ENCODE measurements at regions not wholly inside any gene's neighbourhood (a gene's known extent, or its start where the extent isn't known, plus 50 kb on each side); places are given as distances from the start of the nearest gene placed in this dataset.

DNA sequence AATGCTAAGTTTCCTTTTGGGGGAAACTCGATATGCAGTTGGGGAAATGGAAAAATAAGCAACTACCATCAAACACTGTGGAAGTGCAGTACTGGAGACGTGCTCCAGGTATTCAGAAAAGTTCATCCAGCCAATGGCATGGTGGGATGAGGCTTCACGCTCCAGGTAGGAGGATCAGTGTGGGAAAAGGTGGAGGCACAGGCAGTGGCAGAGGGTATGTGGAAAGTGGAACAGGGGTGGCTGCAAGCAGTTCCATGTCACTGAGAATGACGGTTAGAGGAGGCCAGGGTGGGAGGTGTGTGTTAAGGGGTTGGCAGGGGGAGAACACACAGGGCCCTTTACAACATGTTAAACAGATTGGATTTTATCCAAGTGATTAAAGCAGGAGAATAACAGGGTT, 105.1 kb upstream of the NCAM1 start:
- Mint-ChIP-seq H3K4me1 (ENCODE audit: low read depth) (no peaks in the 10 kb centered on the region), H3K9me3 (peaks cover 6% of the 10 kb centered on the region), H3K27ac (no peak overlapping the region), H3K36me3 (ENCODE audit: low read depth) (no peaks in the 10 kb centered on the region), H3K27me3 (peaks cover 9% of the 10 kb centered on the region), H3K4me3 (no peak overlapping the region)

DNA sequence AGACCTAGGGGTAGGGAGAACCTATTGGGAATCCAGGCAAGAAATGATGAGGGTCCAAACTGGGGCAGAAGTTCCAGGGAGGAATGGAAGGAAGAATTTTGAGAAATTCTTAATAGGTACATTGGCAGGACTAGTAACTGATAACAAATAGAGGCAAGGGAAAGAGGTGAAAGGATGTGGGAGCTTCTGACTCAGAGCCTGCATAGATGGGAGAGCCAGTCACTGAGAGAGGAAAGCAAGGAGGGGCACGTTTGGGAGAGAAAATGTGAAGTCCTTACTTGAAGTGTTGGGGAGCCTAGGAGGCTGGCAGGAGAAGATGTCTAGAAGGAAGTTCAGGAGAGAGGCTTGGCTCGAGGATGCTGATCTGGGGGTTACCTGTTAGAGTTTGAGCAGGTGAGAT, 104.6 kb upstream of the NCAM1 start:
- no peaks in the 10 kb centered on the region for H3K4me1 Mint-ChIP-seq (ENCODE audit: low read depth)
- H3K9me3 Mint-ChIP-seq, result peaks cover 7% of the 10 kb centered on the region
- H3K36me3 Mint-ChIP-seq (ENCODE audit: low read depth), result no peaks in the 10 kb centered on the region
- no peak overlapping the region for H3K4me3 Mint-ChIP-seq
- H3K27me3 Mint-ChIP-seq, result peaks cover 5% of the 10 kb centered on the region
- H3K27ac Mint-ChIP-seq, result no peak overlapping the region

DNA sequence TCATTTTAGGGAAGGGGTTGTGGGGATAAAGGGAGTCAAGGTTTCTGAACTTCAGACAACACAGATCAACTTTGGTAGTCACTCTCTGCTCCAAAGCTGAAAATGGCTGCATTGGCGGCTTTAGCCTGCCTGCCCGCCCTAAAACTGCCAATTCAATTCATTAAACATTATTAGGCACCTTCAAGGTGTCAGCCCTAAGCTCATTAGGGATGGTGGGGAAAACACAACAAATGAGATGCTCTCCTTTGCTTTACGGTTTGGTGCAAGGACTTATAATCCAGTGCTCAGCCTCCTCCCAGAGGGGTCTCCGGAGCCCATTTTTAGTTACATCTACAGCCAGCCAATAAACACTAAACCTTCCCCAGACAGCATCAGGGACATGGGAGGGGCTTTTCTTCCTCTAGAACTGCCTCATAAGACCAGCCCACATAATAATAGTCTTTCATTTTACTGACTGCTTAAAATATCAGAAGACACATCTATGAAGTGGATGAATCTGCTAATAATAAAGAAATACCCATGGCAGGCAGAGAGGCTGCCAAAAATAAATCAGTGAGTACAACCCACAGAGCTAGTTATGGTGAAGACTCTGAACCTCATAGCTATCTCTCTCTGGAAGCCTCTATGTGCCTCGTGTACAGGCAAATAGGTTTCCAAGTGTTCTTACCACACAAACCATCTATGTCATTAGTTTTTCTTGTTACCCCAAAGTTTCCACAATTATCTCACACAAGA, 102.8 kb upstream of the NCAM1 start:
- H3K4me3 Mint-ChIP-seq, result no peak overlapping the region
- no peak overlapping the region for H3K27ac Mint-ChIP-seq
- peaks cover 15% of the 10 kb centered on the region for H3K9me3 Mint-ChIP-seq
- no peaks in the 10 kb centered on the region for H3K4me1 Mint-ChIP-seq (ENCODE audit: low read depth)
- no peaks in the 10 kb centered on the region for H3K36me3 Mint-ChIP-seq (ENCODE audit: low read depth)
- H3K27me3 Mint-ChIP-seq, result no peaks in the 10 kb centered on the region

DNA sequence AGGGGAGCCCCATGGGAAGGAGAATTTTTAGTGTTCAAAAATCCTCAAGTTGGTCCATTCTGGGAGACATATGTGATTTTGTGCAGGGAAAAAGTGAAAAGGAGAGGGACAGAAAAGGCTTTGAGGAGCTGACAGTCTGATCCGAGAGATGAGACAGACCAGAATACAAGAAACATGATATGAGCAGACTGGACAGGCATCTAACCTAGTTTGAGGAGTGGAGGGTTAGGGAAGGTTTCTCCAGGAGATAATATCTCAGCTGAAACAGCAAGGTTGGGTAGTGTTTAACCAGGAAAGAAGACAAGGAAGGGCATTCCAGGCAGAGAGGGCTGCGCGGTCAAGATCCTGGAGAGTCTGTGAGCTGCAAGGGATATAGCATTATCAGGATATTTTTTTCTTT, 101.4 kb upstream of the NCAM1 start:
- H3K4me1 Mint-ChIP-seq (ENCODE audit: low read depth), result no peaks in the 10 kb centered on the region
- H3K9me3 Mint-ChIP-seq, result peaks cover 15% of the 10 kb centered on the region
- no peaks in the 10 kb centered on the region for H3K36me3 Mint-ChIP-seq (ENCODE audit: low read depth)
- no peak overlapping the region for H3K27ac Mint-ChIP-seq
- no peak overlapping the region for H3K4me3 Mint-ChIP-seq
- no peaks in the 10 kb centered on the region for H3K27me3 Mint-ChIP-seq

DNA sequence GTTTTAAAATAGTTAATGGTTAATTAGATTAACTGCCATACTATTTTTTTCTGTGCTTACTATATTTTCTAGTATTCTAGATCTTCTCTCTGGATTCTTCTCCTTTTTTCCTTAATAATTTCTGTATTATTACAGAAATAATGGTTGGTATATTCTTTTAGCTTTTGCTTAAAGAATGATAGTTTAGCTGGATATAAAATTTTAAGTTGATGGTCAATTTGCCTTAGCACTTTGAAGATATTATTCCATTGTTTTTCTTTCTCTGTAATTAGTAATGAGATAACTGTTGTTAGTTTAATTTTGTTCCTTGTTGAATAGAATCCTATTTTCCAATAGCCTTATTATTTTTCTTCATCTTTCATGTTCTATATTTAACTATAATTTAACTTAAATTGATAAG, 99.9 kb upstream of the NCAM1 start:
- Mint-ChIP-seq H3K9me3 (peaks cover 15% of the 10 kb centered on the region), H3K27me3 (no peaks in the 10 kb centered on the region), H3K27ac (no peak overlapping the region), H3K4me1 (ENCODE audit: low read depth) (no peaks in the 10 kb centered on the region), H3K36me3 (ENCODE audit: low read depth) (no peaks in the 10 kb centered on the region), H3K4me3 (no peak overlapping the region)

DNA sequence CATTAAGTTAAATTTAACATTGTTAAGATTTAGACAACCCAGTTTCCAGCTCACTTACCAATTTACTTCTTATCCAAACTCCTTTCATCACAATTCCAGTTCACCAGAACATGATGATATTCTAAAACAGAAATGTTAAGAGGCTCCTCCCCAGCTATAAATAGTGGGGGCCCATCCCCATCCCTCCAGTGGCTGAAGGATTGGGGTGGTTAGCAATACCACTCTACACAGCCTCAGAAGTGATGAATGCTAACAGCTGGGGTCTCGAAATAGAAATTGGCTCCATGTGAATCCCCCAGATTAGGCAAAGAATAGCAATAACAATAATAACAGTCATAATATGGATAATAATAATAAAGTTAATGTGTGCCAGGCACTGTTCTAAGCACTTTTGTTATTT, 97.9 kb upstream of the NCAM1 start:
- Mint-ChIP-seq H3K4me1 (ENCODE audit: low read depth) (no peaks in the 10 kb centered on the region), H3K9me3 (peaks cover 15% of the 10 kb centered on the region), H3K36me3 (ENCODE audit: low read depth) (no peaks in the 10 kb centered on the region), H3K4me3 (no peak overlapping the region), H3K27ac (no peak overlapping the region), H3K27me3 (no peaks in the 10 kb centered on the region)

DNA sequence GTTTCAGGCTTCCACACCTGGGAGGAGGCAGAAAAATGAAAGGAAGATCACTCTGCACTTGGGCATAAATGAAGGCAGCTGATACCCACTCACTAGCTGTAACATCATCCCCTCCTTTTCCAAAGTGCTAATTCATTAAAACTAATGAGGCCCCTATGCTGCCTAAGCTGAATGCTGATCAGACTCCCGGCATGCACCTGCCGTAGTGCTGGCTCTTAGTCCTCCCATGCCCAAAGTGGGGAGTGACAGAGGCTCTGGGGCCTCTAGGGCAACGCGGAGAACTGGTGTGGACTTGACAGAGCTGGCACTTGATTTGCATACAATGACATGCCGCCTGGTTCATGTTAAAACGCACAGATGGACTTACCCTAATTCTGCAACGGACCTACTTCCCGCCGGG, 96.5 kb upstream of the NCAM1 start:
- Mint-ChIP-seq H3K36me3 (ENCODE audit: low read depth) (no peaks in the 10 kb centered on the region), H3K27ac (no peak overlapping the region), H3K4me3 (no peak overlapping the region), H3K4me1 (ENCODE audit: low read depth) (no peaks in the 10 kb centered on the region), H3K9me3 (peaks cover 11% of the 10 kb centered on the region), H3K27me3 (no peaks in the 10 kb centered on the region)

DNA sequence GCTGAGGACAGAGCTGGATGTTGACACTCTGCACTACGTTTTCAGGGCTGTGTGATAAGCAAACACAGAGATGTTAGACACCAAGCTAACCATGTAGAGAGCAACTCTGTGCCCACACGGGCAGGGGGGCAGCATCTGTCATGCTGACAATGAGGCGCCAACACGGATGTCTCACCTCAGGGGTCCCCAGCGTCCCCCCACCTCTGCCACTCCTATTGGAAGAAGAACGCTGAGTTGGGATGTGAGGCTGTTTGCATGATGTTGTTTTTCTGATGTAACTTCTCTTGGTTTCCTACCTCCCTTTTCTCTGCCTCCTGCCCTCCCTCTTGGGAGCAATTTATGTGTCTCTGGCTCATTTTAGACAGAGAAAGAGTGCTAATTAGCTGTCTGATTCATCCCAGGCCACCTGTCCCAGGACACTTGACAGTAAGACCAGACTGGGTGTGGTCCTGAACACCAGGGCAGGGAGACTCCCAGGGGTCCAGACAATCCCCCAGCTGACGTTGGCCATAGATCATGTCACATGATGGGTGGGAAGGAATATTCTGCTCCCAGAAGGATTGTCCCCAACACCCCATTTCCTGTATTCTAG, 89.2 kb upstream of the NCAM1 start:
- no peak overlapping the region for H3K4me3 Mint-ChIP-seq
- no peak overlapping the region for H3K27ac Mint-ChIP-seq
- H3K4me1 Mint-ChIP-seq (ENCODE audit: low read depth), result no peaks in the 10 kb centered on the region
- no peaks in the 10 kb centered on the region for H3K9me3 Mint-ChIP-seq
- no peaks in the 10 kb centered on the region for H3K27me3 Mint-ChIP-seq
- no peaks in the 10 kb centered on the region for H3K36me3 Mint-ChIP-seq (ENCODE audit: low read depth)

DNA sequence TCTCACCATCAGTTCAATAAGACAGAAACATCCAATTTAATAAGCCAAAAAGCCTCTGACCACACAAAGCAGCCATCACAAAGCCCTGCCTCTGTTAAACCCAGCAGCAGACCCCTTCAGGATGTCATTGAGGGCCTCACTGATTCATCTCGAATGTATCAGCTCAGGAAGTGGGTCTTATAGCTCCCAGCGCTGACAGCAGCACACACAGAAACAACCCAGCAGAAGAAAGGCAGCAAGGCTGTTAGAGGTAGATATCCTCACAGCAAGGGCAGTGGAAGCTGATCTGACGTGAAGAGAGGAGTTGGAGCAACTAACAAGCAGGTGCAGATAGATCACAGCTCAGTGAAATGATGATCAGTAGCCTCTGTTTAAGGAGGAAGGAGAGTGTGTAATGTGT, 86.2 kb upstream of the NCAM1 start:
- Mint-ChIP-seq H3K4me3 (no peak overlapping the region), H3K36me3 (ENCODE audit: low read depth) (no peaks in the 10 kb centered on the region), H3K27me3 (no peaks in the 10 kb centered on the region), H3K9me3 (no peaks in the 10 kb centered on the region), H3K27ac (no peak overlapping the region), H3K4me1 (ENCODE audit: low read depth) (no peaks in the 10 kb centered on the region)

DNA sequence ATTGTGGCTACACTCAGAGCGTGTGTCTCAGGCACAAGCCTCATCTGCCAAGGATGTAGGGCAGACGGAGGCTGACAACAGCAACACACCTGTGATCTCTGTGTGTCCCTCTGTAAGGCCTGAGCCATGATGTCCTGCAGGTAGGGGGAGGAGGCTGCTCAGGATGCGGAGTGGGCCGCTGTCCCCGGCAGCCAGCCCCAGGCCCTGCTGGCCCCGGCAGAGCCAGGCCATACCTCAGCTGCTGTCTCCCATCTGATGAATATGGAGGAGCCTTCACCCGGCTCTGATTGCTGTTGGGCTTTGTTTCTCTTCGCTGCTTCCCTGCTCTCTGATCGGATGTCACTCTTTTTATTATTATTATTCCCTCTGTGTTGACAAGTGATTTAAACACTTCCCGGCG, 83.6 kb upstream of the NCAM1 start:
- Mint-ChIP-seq H3K4me1 (ENCODE audit: low read depth) (peaks cover 3% of the 10 kb centered on the region), H3K27me3 (no peaks in the 10 kb centered on the region), H3K27ac (no peak overlapping the region), H3K9me3 (no peaks in the 10 kb centered on the region), H3K4me3 (no peak overlapping the region), H3K36me3 (ENCODE audit: low read depth) (no peaks in the 10 kb centered on the region)

DNA sequence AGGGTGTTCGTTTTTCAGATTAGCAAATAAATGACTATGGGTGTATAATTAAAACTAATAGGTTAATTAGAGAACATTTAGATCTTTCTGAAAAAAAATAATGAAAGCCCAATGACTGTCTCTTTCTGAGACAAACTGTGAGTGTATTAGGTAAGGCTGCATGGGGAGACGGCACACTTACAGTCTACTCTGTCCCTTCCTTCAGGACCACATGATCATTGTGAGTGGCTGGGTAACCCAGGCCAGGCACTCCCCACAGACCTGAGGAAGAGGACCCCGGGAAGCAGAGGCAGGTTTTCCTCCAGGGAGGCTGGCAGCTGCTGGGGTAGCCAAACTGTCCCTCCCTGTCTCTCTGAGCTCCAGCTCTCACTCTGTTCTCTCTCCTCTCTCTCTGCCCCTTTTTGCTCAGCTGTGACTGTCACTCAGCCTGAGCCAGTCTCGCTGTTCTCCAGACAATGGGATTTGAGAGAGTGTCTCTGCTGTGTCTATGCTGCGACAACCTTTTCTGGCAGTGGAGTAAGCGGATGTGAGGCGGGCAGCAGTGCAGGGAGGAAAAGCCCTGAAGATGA, 83.1 kb upstream of the NCAM1 start:
- H3K4me1 Mint-ChIP-seq (ENCODE audit: low read depth), result peaks cover 3% of the 10 kb centered on the region
- H3K4me3 Mint-ChIP-seq, result no peak overlapping the region
- H3K27me3 Mint-ChIP-seq, result no peaks in the 10 kb centered on the region
- H3K36me3 Mint-ChIP-seq (ENCODE audit: low read depth), result no peaks in the 10 kb centered on the region
- H3K9me3 Mint-ChIP-seq, result no peaks in the 10 kb centered on the region
- no peak overlapping the region for H3K27ac Mint-ChIP-seq

DNA sequence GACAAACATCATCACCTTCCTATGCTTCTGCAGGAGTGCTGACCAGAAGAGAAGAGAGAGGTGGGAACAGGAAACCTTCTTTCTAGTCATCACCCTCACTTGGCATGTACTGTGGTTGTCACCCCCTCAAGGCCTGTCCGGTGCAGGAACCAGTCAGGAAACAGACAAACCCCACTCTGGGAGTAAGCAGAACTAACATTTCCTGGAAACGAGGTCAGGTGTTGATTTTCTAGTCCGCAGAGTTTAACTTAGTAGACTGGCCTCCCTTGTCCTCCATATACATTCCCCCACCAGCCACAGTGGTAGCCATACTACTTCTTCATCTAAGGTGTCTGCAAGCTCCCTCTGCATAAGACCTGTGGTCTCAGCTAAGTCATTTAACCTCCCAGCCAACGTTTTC, 80.7 kb upstream of the NCAM1 start:
- Mint-ChIP-seq H3K4me3 (no peak overlapping the region), H3K36me3 (ENCODE audit: low read depth) (no peaks in the 10 kb centered on the region), H3K27ac (no peak overlapping the region)

DNA sequence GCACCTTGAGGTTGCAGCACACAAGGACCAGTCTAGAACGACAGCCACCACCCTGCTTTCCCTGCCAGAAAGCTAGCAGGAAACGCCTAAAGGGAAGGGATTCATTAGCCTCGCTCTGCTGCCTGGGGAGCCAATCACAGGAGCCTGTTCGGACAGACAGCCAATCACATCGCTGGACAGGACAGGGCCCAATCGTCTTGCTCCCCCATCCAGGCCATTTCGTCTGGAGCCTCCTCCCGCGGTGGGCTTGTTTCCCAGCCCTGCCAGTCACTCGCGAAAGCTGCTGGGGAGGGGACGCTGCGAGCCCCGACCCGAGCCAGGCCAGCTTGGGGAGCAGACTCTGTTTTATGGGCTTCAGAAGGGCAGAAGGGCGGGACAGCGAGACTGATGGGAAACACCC, 79.8 kb upstream of the NCAM1 start:
- Mint-ChIP-seq H3K9me3 (no peaks in the 10 kb centered on the region), H3K27me3 (no peaks in the 10 kb centered on the region), H3K27ac (no peak overlapping the region), H3K4me1 (ENCODE audit: low read depth) (peaks cover 3% of the 10 kb centered on the region), H3K36me3 (ENCODE audit: low read depth) (no peaks in the 10 kb centered on the region), H3K4me3 (no peak overlapping the region)

More for the DNA sequence above, 80.7 kb upstream of the NCAM1 start:
- no peaks in the 10 kb centered on the region for H3K9me3 Mint-ChIP-seq
- no peaks in the 10 kb centered on the region for H3K27me3 Mint-ChIP-seq
- peaks cover 3% of the 10 kb centered on the region for H3K4me1 Mint-ChIP-seq (ENCODE audit: low read depth)

DNA sequence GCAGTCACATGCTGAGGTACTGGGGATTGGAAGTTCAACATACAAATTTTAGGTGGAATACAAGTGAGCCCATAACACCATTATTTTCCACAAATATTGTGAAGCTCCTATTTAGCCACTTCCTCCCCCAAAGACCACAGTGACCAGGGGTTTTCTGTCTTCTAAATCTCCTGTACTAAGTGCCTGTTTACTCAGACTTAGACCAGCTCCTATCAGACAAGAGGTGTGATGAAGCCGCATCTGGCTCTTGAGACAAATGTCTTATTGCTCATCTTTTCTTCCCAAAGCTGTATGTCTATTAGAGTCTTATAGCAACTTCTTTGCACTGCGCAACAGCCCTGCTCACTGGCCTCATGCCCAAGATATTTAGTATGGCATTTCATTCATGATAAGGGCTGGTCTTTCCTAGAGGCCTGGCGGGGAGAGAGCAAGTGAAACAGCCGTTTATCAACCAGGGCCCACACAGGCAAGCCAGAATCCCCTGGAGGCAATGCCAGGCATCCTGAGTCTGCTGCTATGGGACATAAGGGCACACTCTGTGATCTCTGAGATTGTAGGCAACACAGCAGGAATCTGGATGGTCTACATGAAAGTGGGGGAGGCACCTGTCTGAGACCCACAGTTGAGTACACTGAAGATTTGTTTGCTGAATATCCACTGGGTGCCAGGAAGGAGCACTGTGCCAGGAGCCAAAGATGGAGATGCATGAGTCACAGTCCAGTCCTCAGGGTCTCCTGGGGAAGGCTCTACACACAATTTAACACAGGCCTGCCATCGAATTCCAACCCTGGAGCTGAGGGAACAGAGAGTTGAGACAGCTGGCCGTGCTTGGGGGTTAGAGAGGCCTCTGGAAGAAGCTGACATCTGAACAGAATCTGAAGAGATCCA, 78.5 kb upstream of the NCAM1 start:
- Mint-ChIP-seq H3K4me1 (ENCODE audit: low read depth) (peaks cover 3% of the 10 kb centered on the region), H3K27ac (no peak overlapping the region), H3K27me3 (no peaks in the 10 kb centered on the region), H3K9me3 (no peaks in the 10 kb centered on the region), H3K4me3 (no peak overlapping the region), H3K36me3 (ENCODE audit: low read depth) (no peaks in the 10 kb centered on the region)
